OCI-LY7 (cell line): ENCODE measurements at regions not wholly inside any gene's neighbourhood (a gene's known extent, or its start where the extent isn't known, plus 50 kb on each side); places are given as distances from the start of the nearest gene placed in this dataset.

Experiments used
- EZH2phosphoT487 ChIP-seq: fragments of 200-600 bp; sonication (generic); IDR thresholded peaks from 2 replicates; pipeline ENCODE4 v1.6.1; 2018; ENCODE audit warnings: low read depth, borderline replicate concordance, mild to moderate bottlenecking, mixed run types, antibody characterized with exemption, low read length, moderate library complexity, mixed read lengths
- TF ChIP-seq, protein P1 (sequence below): fragments of 200-600 bp; sonication (generic); conservative IDR thresholded peaks from 2 replicates; pipeline ENCODE4 v1.5.1; 2014; ENCODE audit warnings: mild to moderate bottlenecking, antibody characterized with exemption, low read length, moderate library complexity, mixed read lengths

DNA sequence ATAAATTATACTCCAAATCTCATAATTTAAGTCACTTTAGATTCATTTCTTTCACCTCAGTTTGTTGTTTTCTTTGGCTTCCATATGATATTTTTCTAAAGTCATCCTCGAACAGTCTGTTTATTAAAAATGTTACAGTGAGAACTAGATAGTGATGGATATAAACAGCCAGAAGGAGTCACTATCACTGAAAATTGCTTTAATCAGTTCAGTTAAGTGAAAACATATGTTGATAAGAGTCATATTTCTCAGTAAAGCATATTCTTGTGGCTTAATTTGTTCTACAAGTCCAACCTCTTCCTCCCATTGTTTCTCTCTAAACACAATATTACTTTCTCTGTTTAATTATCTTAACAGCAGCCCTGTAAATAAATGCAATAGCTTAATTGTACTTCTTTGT, 427.5 kb upstream of the ALCAM start:
- TF ChIP-seq, protein P1, sequence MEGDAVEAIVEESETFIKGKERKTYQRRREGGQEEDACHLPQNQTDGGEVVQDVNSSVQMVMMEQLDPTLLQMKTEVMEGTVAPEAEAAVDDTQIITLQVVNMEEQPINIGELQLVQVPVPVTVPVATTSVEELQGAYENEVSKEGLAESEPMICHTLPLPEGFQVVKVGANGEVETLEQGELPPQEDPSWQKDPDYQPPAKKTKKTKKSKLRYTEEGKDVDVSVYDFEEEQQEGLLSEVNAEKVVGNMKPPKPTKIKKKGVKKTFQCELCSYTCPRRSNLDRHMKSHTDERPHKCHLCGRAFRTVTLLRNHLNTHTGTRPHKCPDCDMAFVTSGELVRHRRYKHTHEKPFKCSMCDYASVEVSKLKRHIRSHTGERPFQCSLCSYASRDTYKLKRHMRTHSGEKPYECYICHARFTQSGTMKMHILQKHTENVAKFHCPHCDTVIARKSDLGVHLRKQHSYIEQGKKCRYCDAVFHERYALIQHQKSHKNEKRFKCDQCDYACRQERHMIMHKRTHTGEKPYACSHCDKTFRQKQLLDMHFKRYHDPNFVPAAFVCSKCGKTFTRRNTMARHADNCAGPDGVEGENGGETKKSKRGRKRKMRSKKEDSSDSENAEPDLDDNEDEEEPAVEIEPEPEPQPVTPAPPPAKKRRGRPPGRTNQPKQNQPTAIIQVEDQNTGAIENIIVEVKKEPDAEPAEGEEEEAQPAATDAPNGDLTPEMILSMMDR, result no peak
- no peak for TF ChIP-seq EZH2phosphoT487
